PFSK-1 (cell line): ENCODE measurements at regions not wholly inside any gene's neighbourhood (a gene's known extent, or its start where the extent isn't known, plus 50 kb on each side); places are given as distances from the start of the nearest gene placed in this dataset.

Source experiments
- POLR2AphosphoS5 ChIP-seq: IDR thresholded peaks from 2 replicates; pipeline ENCODE4 v1.6.1; 2012; ENCODE audit warnings: low read depth, mild to moderate bottlenecking, control low read depth, low read length, moderate library complexity
- REST ChIP-seq, 2 experiments: IDR thresholded peaks; 2 replicates each; pipeline versions ENCODE4 v1.6.1 to v1.8.0; 2011 to 2012; ENCODE audit warnings: low read depth in 2 of 2, low read length in 2 of 2, control low read depth in 1 of 2, inconsistent platforms in 1 of 2, mild to moderate bottlenecking in 1 of 2, moderate library complexity in 1 of 2; ENCODE audit not compliant: insufficient read depth in 1 of 2
- SIN3A ChIP-seq: IDR thresholded peaks from 2 replicates; pipeline ENCODE4 v1.6.1; 2012; ENCODE audit warnings: mild to moderate bottlenecking, low read length, moderate library complexity, borderline replicate concordance; ENCODE audit not compliant: insufficient read depth

- no peak for TF ChIP-seq POLR2AphosphoS5
- TF ChIP-seq SIN3A, result no peak
- TF ChIP-seq REST (IDR thresholded peaks at IDR 0.05; ENCODE audit: insufficient read depth in 1 of 2, low read depth in 2 of 2, low read length in 2 of 2), result no peak
These were observed 593.7 kb upstream of the MMS22L start for GRCh38 chr6:97876711-97877110.
